ENCODE measurements at regions not wholly inside any gene's neighbourhood (a gene's known extent, or its start where the extent isn't known, plus 50 kb on each side); places are given as distances from the start of the nearest gene placed in this dataset.
"Not testable (repeated sequence)": the region's sequence is repeated elsewhere in the genome, so short reads cannot be mapped to it uniquely, and the experiment has no call there.

DNA sequence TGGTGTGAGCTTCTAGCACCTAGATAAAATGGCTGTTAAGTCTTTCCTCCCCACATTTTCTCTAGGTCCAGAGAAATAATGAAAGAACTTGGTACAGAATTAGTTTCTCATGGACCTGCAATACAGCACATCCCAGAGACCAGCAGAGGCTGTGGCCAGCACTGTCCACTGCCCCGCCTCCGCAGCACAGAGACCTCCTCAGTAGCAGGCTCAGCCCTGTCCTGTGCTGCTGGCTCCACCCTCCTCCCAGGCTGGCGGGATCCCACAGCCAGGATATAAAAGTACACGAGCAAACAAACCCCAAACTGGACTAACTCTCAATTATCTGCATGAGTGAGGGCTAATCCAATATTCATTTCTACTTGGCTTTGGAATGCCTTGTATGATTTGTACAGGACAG, 401.5 kb downstream of the RPS6KC1 start:
- no peaks in the 10 kb centered on the region for H3K27me3 ChIP-seq (ENCODE audit: insufficient read depth, low read length)
- no peaks in the 10 kb centered on the region for H3K4me1 ChIP-seq (ENCODE audit: insufficient read depth, low read length, severe bottlenecking)
- no peak overlapping the region for H3K4me2 ChIP-seq (ENCODE audit: low read length)
- no peak overlapping the region for H3K4me3 ChIP-seq (ENCODE audit: low read depth, low read length, poor library complexity, severe bottlenecking)
- TF ChIP-seq EZH2 (IDR thresholded peaks at IDR 0.05; ENCODE audit: borderline replicate concordance, low read length): no peak
- TF ChIP-seq, protein P1, sequence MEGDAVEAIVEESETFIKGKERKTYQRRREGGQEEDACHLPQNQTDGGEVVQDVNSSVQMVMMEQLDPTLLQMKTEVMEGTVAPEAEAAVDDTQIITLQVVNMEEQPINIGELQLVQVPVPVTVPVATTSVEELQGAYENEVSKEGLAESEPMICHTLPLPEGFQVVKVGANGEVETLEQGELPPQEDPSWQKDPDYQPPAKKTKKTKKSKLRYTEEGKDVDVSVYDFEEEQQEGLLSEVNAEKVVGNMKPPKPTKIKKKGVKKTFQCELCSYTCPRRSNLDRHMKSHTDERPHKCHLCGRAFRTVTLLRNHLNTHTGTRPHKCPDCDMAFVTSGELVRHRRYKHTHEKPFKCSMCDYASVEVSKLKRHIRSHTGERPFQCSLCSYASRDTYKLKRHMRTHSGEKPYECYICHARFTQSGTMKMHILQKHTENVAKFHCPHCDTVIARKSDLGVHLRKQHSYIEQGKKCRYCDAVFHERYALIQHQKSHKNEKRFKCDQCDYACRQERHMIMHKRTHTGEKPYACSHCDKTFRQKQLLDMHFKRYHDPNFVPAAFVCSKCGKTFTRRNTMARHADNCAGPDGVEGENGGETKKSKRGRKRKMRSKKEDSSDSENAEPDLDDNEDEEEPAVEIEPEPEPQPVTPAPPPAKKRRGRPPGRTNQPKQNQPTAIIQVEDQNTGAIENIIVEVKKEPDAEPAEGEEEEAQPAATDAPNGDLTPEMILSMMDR (IDR thresholded peaks at IDR 0.05; ENCODE audit: low read length): no peak
- H3F3A ChIP-seq (ENCODE audit: insufficient read depth, low read length): no peaks in the 10 kb centered on the region
- no peaks in the 10 kb centered on the region for H3K79me2 ChIP-seq (ENCODE audit: insufficient read depth, low read length)
- H2AFZ ChIP-seq (ENCODE audit: low read length): no peak overlapping the region
- no peaks in the 10 kb centered on the region for H3K9me3 ChIP-seq (ENCODE audit: low read length)
- H3K36me3 ChIP-seq (ENCODE audit: insufficient read depth, low read length): no peaks in the 10 kb centered on the region
- H3K27ac ChIP-seq (ENCODE audit: low read depth, low read length, poor library complexity, severe bottlenecking): no peak overlapping the region
- no peak overlapping the region for H3K9ac ChIP-seq (ENCODE audit: low read length)
- no peaks in the 10 kb centered on the region for H4K20me1 ChIP-seq (ENCODE audit: insufficient read depth, low read length)
- H3K9me2 ChIP-seq (ENCODE audit: low read depth, low read length): no peaks in the 10 kb centered on the region

DNA sequence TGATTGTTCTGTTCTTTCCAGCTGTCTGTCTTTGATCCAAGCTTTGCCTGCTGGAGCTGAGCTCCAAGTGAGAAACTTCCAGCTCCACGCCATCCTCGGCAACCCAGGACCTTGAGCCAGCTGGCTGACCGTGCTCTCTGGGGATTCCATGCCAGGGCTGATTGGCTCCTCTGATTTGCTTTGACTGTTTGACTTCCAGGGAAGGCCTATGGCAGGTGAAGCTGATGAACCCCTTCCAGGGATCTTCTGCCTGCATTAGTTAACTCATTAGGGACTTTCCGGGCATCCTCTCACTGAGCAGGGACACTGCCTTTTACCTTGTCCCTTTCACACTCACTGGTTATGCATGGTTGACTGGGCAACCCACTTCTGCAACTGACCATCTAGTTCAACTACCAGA, 406.1 kb downstream of the RPS6KC1 start:
- Histone ChIP-seq H3K27me3 (ENCODE audit: insufficient read depth, low read length) (no peaks in the 10 kb centered on the region), H3K27ac (ENCODE audit: low read depth, low read length, poor library complexity, severe bottlenecking) (no peak overlapping the region), H3K4me2 (ENCODE audit: low read length) (no peak overlapping the region), H3K4me3 (ENCODE audit: low read depth, low read length, poor library complexity, severe bottlenecking) (no peak overlapping the region), H3F3A (ENCODE audit: insufficient read depth, low read length) (no peaks in the 10 kb centered on the region), H3K79me2 (ENCODE audit: insufficient read depth, low read length) (no peaks in the 10 kb centered on the region), H2AFZ (ENCODE audit: low read length) (no peak overlapping the region), H3K9me3 (ENCODE audit: low read length) (no peaks in the 10 kb centered on the region), H3K4me1 (ENCODE audit: insufficient read depth, low read length, severe bottlenecking) (no peaks in the 10 kb centered on the region), H3K9ac (ENCODE audit: low read length) (no peak overlapping the region), H3K9me2 (ENCODE audit: low read depth, low read length) (no peaks in the 10 kb centered on the region), H4K20me1 (ENCODE audit: insufficient read depth, low read length) (no peaks in the 10 kb centered on the region), H3K36me3 (ENCODE audit: insufficient read depth, low read length) (no peaks in the 10 kb centered on the region)
- TF ChIP-seq EZH2 (IDR thresholded peaks at IDR 0.05; ENCODE audit: borderline replicate concordance, low read length): no peak
- TF ChIP-seq, protein P1 (IDR thresholded peaks at IDR 0.05; ENCODE audit: low read length): no peak

DNA sequence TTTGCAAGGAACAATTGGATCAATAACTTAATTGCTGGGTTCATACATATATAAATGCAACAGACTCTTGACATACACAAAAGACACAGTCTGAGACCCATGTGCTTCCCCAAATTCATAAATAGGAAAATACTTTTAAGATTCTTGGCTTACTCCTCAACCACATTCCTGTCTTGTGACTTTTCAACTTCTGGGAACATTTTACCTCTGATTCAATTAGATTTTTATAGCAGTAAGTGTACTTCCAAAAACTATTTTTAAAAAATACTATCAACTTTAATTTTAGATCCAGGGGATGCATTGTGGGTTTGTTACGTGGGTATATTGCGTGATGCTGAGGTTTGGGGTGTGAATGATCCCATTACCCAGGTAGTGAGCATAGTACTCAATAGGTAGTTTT, 406.7 kb downstream of the RPS6KC1 start:
- Histone ChIP-seq H3K9me2 (ENCODE audit: low read depth, low read length) (no peaks in the 10 kb centered on the region), H3K27ac (ENCODE audit: low read depth, low read length, poor library complexity, severe bottlenecking) (no peak overlapping the region), H3K4me1 (ENCODE audit: insufficient read depth, low read length, severe bottlenecking) (no peaks in the 10 kb centered on the region), H3K9ac (ENCODE audit: low read length) (no peak overlapping the region), H2AFZ (ENCODE audit: low read length) (no peak overlapping the region), H3K36me3 (ENCODE audit: insufficient read depth, low read length) (no peaks in the 10 kb centered on the region), H3K9me3 (ENCODE audit: low read length) (no peaks in the 10 kb centered on the region), H3K27me3 (ENCODE audit: insufficient read depth, low read length) (no peaks in the 10 kb centered on the region), H3K79me2 (ENCODE audit: insufficient read depth, low read length) (no peaks in the 10 kb centered on the region), H3K4me2 (ENCODE audit: low read length) (no peak overlapping the region), H3F3A (ENCODE audit: insufficient read depth, low read length) (no peaks in the 10 kb centered on the region), H4K20me1 (ENCODE audit: insufficient read depth, low read length) (no peaks in the 10 kb centered on the region), H3K4me3 (ENCODE audit: low read depth, low read length, poor library complexity, severe bottlenecking) (no peak overlapping the region)
- TF ChIP-seq, protein P1 (IDR thresholded peaks at IDR 0.05; ENCODE audit: low read length): no peak
- no peak for TF ChIP-seq EZH2 (IDR thresholded peaks at IDR 0.05; ENCODE audit: borderline replicate concordance, low read length)

DNA sequence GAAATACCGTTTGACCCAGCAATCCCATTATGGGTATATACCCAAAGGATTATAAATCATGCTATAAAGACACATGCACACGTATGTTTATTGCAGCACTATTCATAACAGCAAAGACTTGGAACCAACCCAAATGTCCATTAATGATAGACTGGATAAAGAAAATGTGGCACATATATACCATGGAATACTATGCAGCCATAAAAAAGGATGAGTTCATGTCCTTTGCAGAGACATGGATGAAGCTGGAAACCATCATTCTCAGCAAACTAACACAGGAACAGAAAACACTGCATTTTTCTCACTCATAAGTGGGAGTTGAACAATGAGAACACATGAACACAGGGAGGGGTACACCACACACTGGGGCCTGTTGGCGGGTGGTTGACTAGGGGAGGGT, 411.3 kb downstream of the RPS6KC1 start:
- H3K27ac ChIP-seq (ENCODE audit: low read depth, low read length, poor library complexity, severe bottlenecking); H3K9me3 ChIP-seq (ENCODE audit: low read length); H3K4me3 ChIP-seq (ENCODE audit: low read depth, low read length, poor library complexity, severe bottlenecking); H4K20me1 ChIP-seq (ENCODE audit: insufficient read depth, low read length); H3K79me2 ChIP-seq (ENCODE audit: insufficient read depth, low read length); H3K27me3 ChIP-seq (ENCODE audit: insufficient read depth, low read length); H3K9me2 ChIP-seq (ENCODE audit: low read depth, low read length); H3K9ac ChIP-seq (ENCODE audit: low read length); H3K4me1 ChIP-seq (ENCODE audit: insufficient read depth, low read length, severe bottlenecking); H3K36me3 ChIP-seq (ENCODE audit: insufficient read depth, low read length); H2AFZ ChIP-seq (ENCODE audit: low read length); H3K4me2 ChIP-seq (ENCODE audit: low read length); H3F3A ChIP-seq (ENCODE audit: insufficient read depth, low read length): not testable (repeated sequence)

Measured in OCI-LY1 (cell line).